GM12873 (cell line): ENCODE measurements at regions not wholly inside any gene's neighbourhood (a gene's known extent, or its start where the extent isn't known, plus 50 kb on each side); places are given as distances from the start of the nearest gene placed in this dataset.

ENCODE experiments used
- TF ChIP-seq, protein P1 (sequence below): IDR thresholded peaks from 2 replicates; pipeline ENCODE4 v1.5.1; 2012; ENCODE audit warnings: low read depth, mild to moderate bottlenecking, moderate library complexity, low read length, control low read depth; ENCODE audit not compliant: insufficient read depth; ENCODE audit errors: missing control alignments

DNA sequence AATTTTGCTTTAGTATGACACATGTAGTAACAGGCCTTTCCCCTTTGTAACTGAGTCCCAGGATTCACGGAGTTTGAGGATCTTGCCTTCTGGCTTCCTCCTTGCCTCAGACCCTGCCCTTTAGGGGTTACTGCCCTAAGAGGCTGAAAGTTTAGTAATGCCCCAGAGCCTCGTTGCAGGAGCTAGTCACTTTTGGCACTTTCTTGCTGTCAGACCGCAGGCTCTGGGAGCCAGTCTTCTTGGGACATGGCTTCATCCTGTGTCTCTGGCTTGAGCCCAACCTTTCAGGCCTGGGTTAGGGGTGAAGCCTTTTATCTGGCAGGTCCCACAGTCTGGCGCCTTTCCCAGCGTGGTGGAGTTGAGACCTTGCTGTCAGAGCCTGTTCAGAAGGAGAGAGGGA, 185.6 kb upstream of the DMRT1 start:
- TF ChIP-seq, protein P1, sequence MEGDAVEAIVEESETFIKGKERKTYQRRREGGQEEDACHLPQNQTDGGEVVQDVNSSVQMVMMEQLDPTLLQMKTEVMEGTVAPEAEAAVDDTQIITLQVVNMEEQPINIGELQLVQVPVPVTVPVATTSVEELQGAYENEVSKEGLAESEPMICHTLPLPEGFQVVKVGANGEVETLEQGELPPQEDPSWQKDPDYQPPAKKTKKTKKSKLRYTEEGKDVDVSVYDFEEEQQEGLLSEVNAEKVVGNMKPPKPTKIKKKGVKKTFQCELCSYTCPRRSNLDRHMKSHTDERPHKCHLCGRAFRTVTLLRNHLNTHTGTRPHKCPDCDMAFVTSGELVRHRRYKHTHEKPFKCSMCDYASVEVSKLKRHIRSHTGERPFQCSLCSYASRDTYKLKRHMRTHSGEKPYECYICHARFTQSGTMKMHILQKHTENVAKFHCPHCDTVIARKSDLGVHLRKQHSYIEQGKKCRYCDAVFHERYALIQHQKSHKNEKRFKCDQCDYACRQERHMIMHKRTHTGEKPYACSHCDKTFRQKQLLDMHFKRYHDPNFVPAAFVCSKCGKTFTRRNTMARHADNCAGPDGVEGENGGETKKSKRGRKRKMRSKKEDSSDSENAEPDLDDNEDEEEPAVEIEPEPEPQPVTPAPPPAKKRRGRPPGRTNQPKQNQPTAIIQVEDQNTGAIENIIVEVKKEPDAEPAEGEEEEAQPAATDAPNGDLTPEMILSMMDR = no peak

DNA sequence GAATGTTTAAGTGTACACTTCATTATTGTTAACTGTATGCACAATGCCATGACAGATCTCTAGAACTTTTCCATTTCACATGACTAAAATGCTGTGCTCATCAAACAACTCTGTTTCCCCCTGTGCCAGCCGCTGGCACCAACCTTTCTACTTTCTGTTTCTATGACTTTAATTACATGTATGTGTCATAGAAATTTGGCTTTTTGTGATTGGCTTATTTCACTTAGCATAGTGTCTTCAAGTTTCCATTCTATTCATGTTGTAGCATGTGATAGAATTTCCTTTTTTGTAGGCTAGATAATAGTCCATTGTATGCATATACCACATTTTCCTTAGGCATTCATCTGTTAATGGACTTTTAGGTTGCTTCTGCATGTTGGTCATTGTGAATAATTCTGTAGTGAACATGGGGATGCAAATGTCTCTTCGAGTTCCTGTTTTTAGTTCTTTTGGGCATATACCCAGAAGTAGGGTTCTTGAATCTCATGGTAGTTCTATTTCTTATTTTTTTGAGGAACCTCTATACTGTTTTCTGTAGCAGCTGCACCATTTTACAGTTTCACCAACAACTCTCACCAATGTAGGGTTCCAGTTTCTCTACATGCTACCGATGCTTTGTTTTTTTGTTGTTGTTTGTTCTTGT, 184.4 kb upstream of the DMRT1 start:
- TF ChIP-seq, protein P1 = no peak

DNA sequence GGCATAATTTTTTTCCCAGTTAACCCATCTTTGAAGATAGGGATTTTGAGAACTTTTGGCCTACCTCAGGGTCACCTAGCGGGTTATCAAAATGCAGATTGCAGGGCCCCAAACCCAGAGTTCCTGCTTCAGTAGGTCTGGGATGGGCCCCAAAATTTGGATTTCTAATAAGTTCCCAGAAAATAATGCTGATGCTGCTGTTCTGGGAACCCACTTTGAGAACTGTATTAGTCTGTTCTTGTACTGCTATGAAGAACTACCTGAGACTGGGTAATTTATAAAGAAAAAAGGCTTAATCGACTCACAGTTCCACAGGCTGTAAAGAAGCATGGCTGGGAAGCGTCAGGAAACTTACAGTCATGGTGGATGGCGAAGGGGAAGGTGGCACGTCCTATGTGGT, 182.2 kb upstream of the DMRT1 start:
- TF ChIP-seq, protein P1 = no peak

DNA sequence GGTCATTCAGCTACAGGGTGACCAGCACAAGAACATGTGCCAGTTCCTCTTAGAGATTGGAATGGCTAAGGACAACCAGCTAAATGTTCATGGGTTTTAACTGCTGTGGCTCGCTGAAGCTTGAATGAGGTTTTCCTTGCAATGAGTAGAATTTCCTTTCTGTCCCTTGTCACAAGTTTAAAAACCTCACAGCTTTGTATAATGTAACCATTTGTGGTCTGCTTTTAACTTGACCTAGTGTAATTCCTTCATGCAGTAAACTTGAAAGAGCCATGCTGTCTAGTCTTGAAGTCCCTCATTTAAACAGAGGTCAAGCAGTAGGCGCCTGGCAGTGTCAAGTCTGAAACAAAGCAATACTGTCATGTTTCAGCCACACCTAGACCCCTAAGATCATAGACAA, 181.3 kb upstream of the DMRT1 start:
- TF ChIP-seq, protein P1 = no peak

DNA sequence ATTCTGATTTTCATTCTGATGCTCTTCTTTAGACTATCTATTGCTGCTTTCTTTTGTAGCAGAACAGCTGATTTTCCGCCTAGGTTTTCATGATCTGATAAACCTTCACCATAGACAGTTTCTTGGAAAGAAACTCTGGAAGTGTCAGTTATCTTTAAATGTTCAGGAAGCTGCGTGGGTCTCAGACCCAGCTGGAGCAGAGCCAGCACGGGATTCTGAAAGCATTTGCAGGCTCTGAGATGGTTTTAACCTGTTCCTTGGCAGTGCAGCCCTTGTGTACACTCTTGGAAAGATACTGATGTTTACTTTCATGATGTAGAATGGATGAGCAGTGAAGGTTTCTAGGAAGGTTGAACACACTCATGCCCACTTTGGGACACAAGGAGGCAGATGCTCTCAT, 178.0 kb upstream of the DMRT1 start:
- TF ChIP-seq, protein P1 = no peak

DNA sequence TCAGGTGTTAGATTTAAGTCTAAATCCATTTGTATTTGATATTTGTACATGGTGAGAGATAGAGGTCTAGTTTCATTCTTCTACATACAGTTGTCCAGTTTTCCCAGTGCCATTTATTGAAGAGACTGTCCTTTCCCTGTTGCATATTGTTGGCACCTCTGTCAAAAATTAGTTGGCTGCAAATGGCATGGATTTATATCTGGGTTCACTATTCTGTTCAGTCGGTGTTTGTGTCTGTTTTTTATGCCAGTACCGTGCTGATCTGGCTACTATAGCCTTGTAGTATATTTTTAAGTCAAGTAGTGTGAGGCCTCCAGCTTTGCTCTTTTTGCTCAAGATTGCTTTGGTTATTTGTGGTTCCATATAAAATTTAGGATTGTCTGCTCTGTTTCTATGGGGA, 176.2 kb upstream of the DMRT1 start:
- TF ChIP-seq, protein P1 = no peak

DNA sequence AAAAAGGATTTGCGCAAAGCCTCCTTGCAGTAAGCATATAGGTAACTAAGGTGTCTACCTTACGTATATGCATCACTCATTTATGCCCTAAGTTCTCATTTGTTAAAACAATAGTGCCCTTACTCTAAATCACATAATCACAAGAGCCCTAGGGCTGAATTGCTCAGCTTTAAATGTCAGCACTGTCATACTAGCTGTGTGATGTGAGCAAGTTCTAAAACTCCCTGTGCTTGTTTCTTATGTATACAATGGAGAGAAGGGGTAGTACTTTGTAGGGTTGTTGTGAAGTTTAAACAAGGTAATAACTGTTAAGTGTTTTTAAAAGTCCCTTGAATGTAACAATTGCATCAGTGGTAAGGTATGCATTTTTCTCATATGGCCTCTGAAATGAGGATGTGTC, 169.5 kb upstream of the DMRT1 start:
- TF ChIP-seq, protein P1 = no peak
